ENCODE measurements at regions not wholly inside any gene's neighbourhood (a gene's known extent, or its start where the extent isn't known, plus 50 kb on each side); places are given as distances from the start of the nearest gene placed in this dataset.

DNA sequence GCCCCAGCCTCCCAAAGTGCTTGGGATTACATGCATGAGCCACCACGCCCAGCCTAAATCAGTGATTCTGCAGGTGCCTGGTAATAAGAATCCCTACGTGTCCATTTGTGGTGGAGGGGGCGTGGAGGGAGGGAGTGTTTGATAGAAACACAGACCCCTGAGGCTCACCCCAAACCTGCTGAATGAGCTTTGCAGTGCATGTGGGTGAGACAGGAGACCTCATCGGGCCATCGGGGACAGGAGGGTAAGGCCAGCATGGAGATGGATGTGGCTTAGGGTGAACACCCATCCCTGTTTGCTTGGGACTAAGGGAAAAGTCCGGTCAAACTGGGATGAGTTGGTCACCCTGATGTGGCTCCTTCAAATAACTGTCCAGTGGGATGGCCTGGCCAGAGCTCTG is 71.3 kb upstream of the ALX4 start:
- intact Hi-C loops (cut with micrococcal nuclease; ENCODE audit: unreplicated experiment): no loop called here
- H3K9me2 ChIP-seq (ENCODE audit: insufficient read depth): no peaks in the 10 kb centered on the region
- BruUV-seq (replicated peaks): no TSS peak
- no peaks in the 10 kb centered on the region for H3K79me2 ChIP-seq (ENCODE audit: low read depth)
- ChIA-PET POLR2A (ENCODE audit: unreplicated experiment) (no interaction called here), CTCF (interaction anchor here (0.6 kb wide), 1 partner anchor 108 kb away, joined by 12 read pairs; no protein-coding TSS in a partner anchor)
- no peaks in the 10 kb centered on the region for H3K36me3 ChIP-seq (ENCODE audit: low read depth)
- peak in 1 of 2 experiments; percentile 33 for DNase-seq
- H4K20me1 ChIP-seq (ENCODE audit: insufficient read depth): no peaks in the 10 kb centered on the region
- no peaks in the 10 kb centered on the region for H3F3A ChIP-seq (ENCODE audit: insufficient read depth, low read depth)
- no peak overlapping the region for H3K4me3 ChIP-seq
- H3K27ac ChIP-seq: no peak overlapping the region
- H2AFZ ChIP-seq: no peak overlapping the region
- H3K4me2 ChIP-seq: no peak overlapping the region
- no peaks in the 10 kb centered on the region for H3K4me1 ChIP-seq (replicated peaks; ENCODE audit: insufficient read depth)
- peaks cover 40% of the 10 kb centered on the region for H3K27me3 ChIP-seq (ENCODE audit: insufficient read depth, low read depth)
- no peaks in the 10 kb centered on the region for H3K9me3 ChIP-seq (ENCODE audit: insufficient read depth, low read depth)
- no peak for TF ChIP-seq EZH2 (IDR thresholded peaks at IDR 0.05; ENCODE audit: low read depth)
- TF ChIP-seq, protein P1, sequence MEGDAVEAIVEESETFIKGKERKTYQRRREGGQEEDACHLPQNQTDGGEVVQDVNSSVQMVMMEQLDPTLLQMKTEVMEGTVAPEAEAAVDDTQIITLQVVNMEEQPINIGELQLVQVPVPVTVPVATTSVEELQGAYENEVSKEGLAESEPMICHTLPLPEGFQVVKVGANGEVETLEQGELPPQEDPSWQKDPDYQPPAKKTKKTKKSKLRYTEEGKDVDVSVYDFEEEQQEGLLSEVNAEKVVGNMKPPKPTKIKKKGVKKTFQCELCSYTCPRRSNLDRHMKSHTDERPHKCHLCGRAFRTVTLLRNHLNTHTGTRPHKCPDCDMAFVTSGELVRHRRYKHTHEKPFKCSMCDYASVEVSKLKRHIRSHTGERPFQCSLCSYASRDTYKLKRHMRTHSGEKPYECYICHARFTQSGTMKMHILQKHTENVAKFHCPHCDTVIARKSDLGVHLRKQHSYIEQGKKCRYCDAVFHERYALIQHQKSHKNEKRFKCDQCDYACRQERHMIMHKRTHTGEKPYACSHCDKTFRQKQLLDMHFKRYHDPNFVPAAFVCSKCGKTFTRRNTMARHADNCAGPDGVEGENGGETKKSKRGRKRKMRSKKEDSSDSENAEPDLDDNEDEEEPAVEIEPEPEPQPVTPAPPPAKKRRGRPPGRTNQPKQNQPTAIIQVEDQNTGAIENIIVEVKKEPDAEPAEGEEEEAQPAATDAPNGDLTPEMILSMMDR (conservative IDR thresholded peaks at IDR 0.05): no peak

DNA sequence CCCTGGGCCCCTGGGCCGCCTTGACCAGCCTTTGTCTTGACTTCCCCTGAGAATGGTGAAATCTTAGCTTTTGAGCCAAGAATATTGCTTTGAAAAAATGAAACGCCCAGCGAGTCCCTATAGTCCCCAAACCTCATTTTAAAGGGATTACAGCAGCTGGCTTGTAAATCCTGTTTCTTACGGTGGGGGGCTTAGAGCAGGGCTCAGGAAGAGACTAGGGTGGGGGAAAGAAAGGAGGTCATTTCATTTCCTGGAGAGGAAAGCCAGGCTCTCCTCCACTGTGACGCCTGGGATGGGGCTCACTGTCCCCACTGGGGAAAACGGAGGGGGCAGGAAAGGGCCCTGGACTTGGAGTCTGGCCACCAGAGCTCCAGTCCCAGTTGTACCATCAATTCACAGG is 72.2 kb upstream of the ALX4 start:
- Histone ChIP-seq H4K20me1 (ENCODE audit: insufficient read depth) (no peaks in the 10 kb centered on the region), H3K4me3 (no peak overlapping the region), H3K36me3 (ENCODE audit: low read depth) (no peaks in the 10 kb centered on the region), H3K79me2 (ENCODE audit: low read depth) (no peaks in the 10 kb centered on the region), H3K9me3 (ENCODE audit: insufficient read depth, low read depth) (no peaks in the 10 kb centered on the region), H3K4me1 (replicated peaks; ENCODE audit: insufficient read depth) (no peaks in the 10 kb centered on the region), H3F3A (ENCODE audit: insufficient read depth, low read depth) (no peaks in the 10 kb centered on the region), H3K9me2 (ENCODE audit: insufficient read depth) (no peaks in the 10 kb centered on the region), H3K27me3 (ENCODE audit: insufficient read depth, low read depth) (peaks cover 40% of the 10 kb centered on the region), H3K4me2 (no peak overlapping the region), H3K27ac (no peak overlapping the region), H2AFZ (no peak overlapping the region)
- DNase-seq: no peak
- BruUV-seq (replicated peaks): no TSS peak
- CTCF ChIA-PET: no interaction called here
- TF ChIP-seq, protein P1 (conservative IDR thresholded peaks at IDR 0.05): no peak
- no peak for TF ChIP-seq EZH2 (IDR thresholded peaks at IDR 0.05; ENCODE audit: low read depth)
- POLR2A ChIA-PET (ENCODE audit: unreplicated experiment): no interaction called here
- intact Hi-C loops (cut with micrococcal nuclease; ENCODE audit: unreplicated experiment): no loop called here

GRCh38 chr11:44382656-44383240 is 72.8 kb upstream of the ALX4 start:
- H3K4me2 ChIP-seq: no peak overlapping the region
- no peaks in the 10 kb centered on the region for H3K9me3 ChIP-seq (ENCODE audit: insufficient read depth, low read depth)
- no TSS peak for BruUV-seq (replicated peaks)
- TF ChIP-seq, protein P1 (conservative IDR thresholded peaks at IDR 0.05): no peak
- no peak for TF ChIP-seq EZH2 (IDR thresholded peaks at IDR 0.05; ENCODE audit: low read depth)
- intact Hi-C loops (cut with micrococcal nuclease; ENCODE audit: unreplicated experiment): no loop called here
- no peaks in the 10 kb centered on the region for H4K20me1 ChIP-seq (ENCODE audit: insufficient read depth)
- no peaks in the 10 kb centered on the region for H3K9me2 ChIP-seq (ENCODE audit: insufficient read depth)
- ChIA-PET POLR2A (ENCODE audit: unreplicated experiment) (no interaction called here), CTCF (no interaction called here)
- H3K4me3 ChIP-seq: no peak overlapping the region
- H2AFZ ChIP-seq: no peak overlapping the region
- DNase-seq: no peak
- no peak overlapping the region for H3K27ac ChIP-seq
- H3F3A ChIP-seq (ENCODE audit: insufficient read depth, low read depth): no peaks in the 10 kb centered on the region
- peaks cover 40% of the 10 kb centered on the region for H3K27me3 ChIP-seq (ENCODE audit: insufficient read depth, low read depth)
- 0 out of 2 replicates have a peak, but pooled peaks cover 6% of the 10 kb centered on the region for H3K4me1 ChIP-seq (replicated peaks; ENCODE audit: insufficient read depth)
- H3K79me2 ChIP-seq (ENCODE audit: low read depth): no peaks in the 10 kb centered on the region
- no peaks in the 10 kb centered on the region for H3K36me3 ChIP-seq (ENCODE audit: low read depth)
